Gastrocnemius medialis (tissue), 4 donors: ENCODE measurements at regions not wholly inside any gene's neighbourhood (a gene's known extent, or its start where the extent isn't known, plus 50 kb on each side); places are given as distances from the start of the nearest gene placed in this dataset.

Experiments used
- CTCF ChIP-seq, 5 experiments: fragments of 450-650 bp in 3 of 5; fragments of 200-600 bp in 2 of 5; sonication (generic) in 2 of 5; IDR thresholded peaks in 4 of 5; conservative IDR thresholded peaks in 1 of 5; 1 replicate in 4 of 5; 2 replicates in 1 of 5; pipeline ENCODE4 v1.5.1; 2016 to 2019; ENCODE audit warnings: antibody characterized with exemption in 5 of 5, mild to moderate bottlenecking in 3 of 5, moderate library complexity in 3 of 5
- POLR2A ChIP-seq, 2 donors: fragments of 450-650 bp; IDR thresholded peaks; one replicate each; pipeline ENCODE4 v1.6.1; 2017; ENCODE audit warnings: antibody characterized with exemption in 2 of 2, mild to moderate bottlenecking in 2 of 2, moderate library complexity in 2 of 2

- TF ChIP-seq POLR2A (IDR thresholded peaks at IDR 0.05) = no peak
- no peak for TF ChIP-seq CTCF (IDR thresholded peaks at IDR 0.05 in 4 of 5, conservative IDR thresholded peaks at IDR 0.05 in 1 of 5)
Measured at GRCh38 chr9:100731038-100731556, 153.2 kb downstream of the CAVIN4 start.
